Psoas muscle (tissue), 7 donors: ENCODE measurements at regions not wholly inside any gene's neighbourhood (a gene's known extent, or its start where the extent isn't known, plus 50 kb on each side); places are given as distances from the start of the nearest gene placed in this dataset.

Experiments
- ATAC-seq, 4 donors: fragments of 200-7000 bp; cut with Tn5 transposase; one replicate each; pipeline ENCODE4 v1.9.1; 2020; ENCODE audit warnings: moderate library complexity in 3 of 4, mild to moderate bottlenecking in 2 of 4
- DNase-seq, 2 donors: peaks; one replicate each; pipeline ENCODE4 v3.0.0-alpha.2; 2020
- H3K27ac ChIP-seq: fragments of 200-600 bp; one replicate; pipeline ENCODE4 v1.8.0; 2022
- H3K27me3 ChIP-seq, 3 donors: fragments of 200-600 bp in 1 of 3; one replicate each; pipeline versions ENCODE4 v1.6.1 to v1.8.0; 2013 to 2022; ENCODE audit warnings: low read length in 2 of 3, mild to moderate bottlenecking in 2 of 3, moderate library complexity in 1 of 3; ENCODE audit not compliant: insufficient read depth in 3 of 3
- H3K36me3 ChIP-seq, 2 donors: fragments of 200-600 bp in 1 of 2; one replicate each; pipeline versions ENCODE4 v1.6.1 to v1.8.0; 2013 to 2022; ENCODE audit warnings: low read depth in 1 of 2, mild to moderate bottlenecking in 1 of 2, moderate library complexity in 1 of 2; ENCODE audit not compliant: insufficient read depth in 1 of 2
- H3K4me1 ChIP-seq: fragments of 200-600 bp; one replicate; pipeline ENCODE4 v1.8.0; 2022
- H3K4me3 ChIP-seq: fragments of 200-600 bp; one replicate; pipeline ENCODE4 v1.8.0; 2022; ENCODE audit warnings: mild to moderate bottlenecking
- H3K9me3 ChIP-seq: fragments of 200-600 bp; one replicate; pipeline ENCODE4 v1.8.0; 2022
- CTCF ChIP-seq: fragments of 200-600 bp; IDR thresholded peaks from one replicate; pipeline ENCODE4 v1.8.0; 2022; ENCODE audit warnings: antibody characterized with exemption
- WGBS, 3 donors: extraction: QIAGEN DNeasy Blood & Tissue Kit; methylation state at CpG; one replicate each; pipeline versions ENCODE4 v1.1.6 to v1.1.7; 2013; 5-methylcytosine and 5-hydroxymethylcytosine counted together
- intact Hi-C, 2 donors: fragments of 100-400 bp; cut with DNase I; formaldehyde crosslinking; loops; one replicate each; pipeline versions ENCODE4 v1.11.0 to v1.14.2; 2022
- donor health status: healthy with polysubstance abuse.
- donor health status: DM: no; HTN: no; CAD: no; lungs with moderate emphysema.
- donor health status: Bipolar disorder and iron deficiency.
- donor health status: healthy.
- donor health status: DM: yes; HTN: yes; CAD: no.
- donor health status: DM: no; HTN: no; CAD: no.
- donor health status: DM: yes; HTN: yes; CAD: no.

DNA sequence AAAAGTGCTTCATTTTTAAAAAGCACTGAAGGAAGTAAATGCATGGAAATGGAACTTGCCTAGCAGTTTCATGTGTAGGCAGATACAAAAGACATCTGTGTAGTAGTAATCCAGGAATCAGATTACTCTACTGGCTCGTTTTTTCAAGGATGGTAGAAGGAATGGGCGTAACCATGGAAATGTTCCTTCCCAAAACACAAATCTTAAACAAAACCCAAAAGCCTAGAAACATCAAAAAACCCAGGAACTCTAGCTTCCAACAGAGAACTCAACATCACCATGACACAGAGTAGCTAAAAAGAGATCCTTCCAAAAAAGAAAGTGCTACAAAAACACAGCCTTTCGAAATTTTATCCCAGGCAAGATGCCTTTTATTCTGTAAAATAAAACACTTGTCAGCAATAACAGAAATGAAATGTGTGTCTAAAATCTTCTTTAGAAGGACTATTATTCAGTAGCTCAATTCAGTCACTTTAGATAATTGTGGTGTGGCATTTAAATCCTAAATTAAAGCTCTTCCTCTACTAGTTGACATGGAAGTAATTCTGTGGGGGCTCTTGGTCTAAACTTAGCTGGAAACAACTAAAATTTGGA, 81.7 kb downstream of the FAM217A start:
- DNase-seq (no peak), ATAC-seq (no peak)
- Histone ChIP-seq H3K27ac (no peak overlapping the region), H3K4me3 (no peak overlapping the region), H3K4me1 (peaks cover 8% of the 10 kb centered on the region), H3K27me3 (no peaks in the 10 kb centered on the region), H3K9me3 (no peaks in the 10 kb centered on the region), H3K36me3 (no peaks in the 10 kb centered on the region)
- no peak for TF ChIP-seq CTCF
- WGBS, 3 donors: 38 to 46% (median 43%) methylated on average over 3 of the region's 3 CpGs
- intact Hi-C loops: loop anchor here (10.0 kb wide), 2 partner anchors 142 to 722 kb away; no protein-coding TSS in a partner anchor

- H3K4me3 ChIP-seq: no peak overlapping the region
- H3K27ac ChIP-seq: no peak overlapping the region
- DNase-seq: no peak
- intact Hi-C loops: loop anchor here (10.0 kb wide), 3 partner anchors 65 to 725 kb away; no protein-coding TSS in a partner anchor
- TF ChIP-seq CTCF: no peak
- peaks cover 8% of the 10 kb centered on the region for H3K4me1 ChIP-seq
- ATAC-seq: peak in 2 of 4 donors; percentile 19 to 60
- WGBS, 3 donors: 63 to 72% (median 66%) methylated on average over 4 of the region's 4 CpGs
- no peaks in the 10 kb centered on the region for H3K27me3 ChIP-seq
- H3K36me3 ChIP-seq: no peaks in the 10 kb centered on the region
- no peaks in the 10 kb centered on the region for H3K9me3 ChIP-seq
These were observed 78.9 kb downstream of the FAM217A start for GRCh38 chr6:3999800-4000661.

- no peak for TF ChIP-seq CTCF
- intact Hi-C loops: loop anchor here in 1 of 2 donors (10.0 kb wide), 1 partner anchor 69 kb away; no protein-coding TSS in a partner anchor
- no peak overlapping the region for H3K27ac ChIP-seq
- H3K4me1 ChIP-seq: peaks cover 13% of the 10 kb centered on the region
- H3K27me3 ChIP-seq: no peaks in the 10 kb centered on the region
- DNase-seq: no peak
- ATAC-seq: no peak
- no peaks in the 10 kb centered on the region for H3K9me3 ChIP-seq
- no peaks in the 10 kb centered on the region for H3K36me3 ChIP-seq
- H3K4me3 ChIP-seq: no peak overlapping the region
- 83 to 89% (median 84%) methylated on average over 3 of the region's 3 CpGs for WGBS, 3 donors
These were observed 74.7 kb downstream of the FAM217A start for GRCh38 chr6:4004249-4004648.

- intact Hi-C loops: loop anchor here in 1 of 2 donors (1.0 to 10.0 kb wide), 3 partner anchors 10 to 266 kb away; no protein-coding TSS in a partner anchor
- H3K9me3 ChIP-seq: no peaks in the 10 kb centered on the region
- peaks cover 0 to 6% of the 10 kb centered on the region in 2 donors for H3K36me3 ChIP-seq
- peak; percentile 86 to 94 (median 88) for ATAC-seq
- no peaks in the 10 kb centered on the region for H3K27me3 ChIP-seq
- DNase-seq: no peak
- WGBS, 3 donors: 79 to 84% (median 81%) methylated on average over 3 of the region's 3 CpGs
- TF ChIP-seq CTCF: peak; percentile 63
- peak overlapping the region; percentile 62 for H3K27ac ChIP-seq
- H3K4me3 ChIP-seq: no peak overlapping the region
- peaks cover 18% of the 10 kb centered on the region for H3K4me1 ChIP-seq
These were observed 70.5 kb downstream of the FAM217A start for GRCh38 chr6:4008324-4009047.
